GM13976 (cell line): ENCODE measurements at regions not wholly inside any gene's neighbourhood (a gene's known extent, or its start where the extent isn't known, plus 50 kb on each side); places are given as distances from the start of the nearest gene placed in this dataset.

Source experiments
- DNase-seq: peaks from one replicate; pipeline ENCODE4 v3.0.0; 2012; ENCODE audit warnings: low spot score
- in situ Hi-C: fragments of 300-500 bp; cut with MboI; formaldehyde crosslinking; loops from one replicate; pipeline ENCODE4 v1.12.0; 2022; ENCODE audit warnings: low sequenced_read_pairs, mixed read lengths, inconsistent platforms; ENCODE audit not compliant: unreplicated experiment
- TF ChIP-seq, protein P1 (sequence below): IDR thresholded peaks from 2 replicates; pipeline ENCODE4 v1.5.1; 2012; ENCODE audit warnings: borderline replicate concordance, mild to moderate bottlenecking; ENCODE audit not compliant: insufficient read depth; ENCODE audit errors: extremely low read depth, missing control alignments, control extremely low read depth

DNA sequence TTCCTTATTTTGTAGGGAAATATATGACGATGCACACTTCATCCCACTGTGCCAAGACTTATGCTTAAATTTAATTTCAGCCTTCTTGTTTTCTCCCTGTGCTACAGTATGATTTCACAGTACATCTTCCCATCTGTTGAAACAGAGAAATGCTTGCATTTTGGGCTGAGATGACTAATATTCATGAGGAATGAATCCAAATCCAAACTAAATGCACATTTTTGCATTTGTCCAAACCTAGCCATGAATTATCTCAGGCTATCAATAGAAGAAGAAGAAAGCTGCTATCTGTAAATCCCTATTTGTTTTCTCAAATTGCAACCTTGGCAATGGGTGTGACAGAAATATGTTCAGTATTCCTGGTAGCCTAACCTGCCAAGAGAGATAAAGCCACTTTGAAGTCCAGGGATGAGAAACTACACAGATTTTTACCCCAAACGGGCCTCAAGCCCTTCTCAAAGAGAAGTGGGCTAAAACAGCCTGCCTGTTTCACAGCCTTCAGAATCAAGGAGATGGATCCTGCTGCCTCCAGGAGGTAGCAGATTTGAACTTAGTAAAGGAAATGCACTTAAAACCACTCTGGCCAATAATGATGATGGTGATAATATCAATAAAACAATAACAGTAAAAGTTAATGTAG, 306.9 kb upstream of the NT5C1B start:
- DNase-seq, result no peak
- TF ChIP-seq, protein P1, sequence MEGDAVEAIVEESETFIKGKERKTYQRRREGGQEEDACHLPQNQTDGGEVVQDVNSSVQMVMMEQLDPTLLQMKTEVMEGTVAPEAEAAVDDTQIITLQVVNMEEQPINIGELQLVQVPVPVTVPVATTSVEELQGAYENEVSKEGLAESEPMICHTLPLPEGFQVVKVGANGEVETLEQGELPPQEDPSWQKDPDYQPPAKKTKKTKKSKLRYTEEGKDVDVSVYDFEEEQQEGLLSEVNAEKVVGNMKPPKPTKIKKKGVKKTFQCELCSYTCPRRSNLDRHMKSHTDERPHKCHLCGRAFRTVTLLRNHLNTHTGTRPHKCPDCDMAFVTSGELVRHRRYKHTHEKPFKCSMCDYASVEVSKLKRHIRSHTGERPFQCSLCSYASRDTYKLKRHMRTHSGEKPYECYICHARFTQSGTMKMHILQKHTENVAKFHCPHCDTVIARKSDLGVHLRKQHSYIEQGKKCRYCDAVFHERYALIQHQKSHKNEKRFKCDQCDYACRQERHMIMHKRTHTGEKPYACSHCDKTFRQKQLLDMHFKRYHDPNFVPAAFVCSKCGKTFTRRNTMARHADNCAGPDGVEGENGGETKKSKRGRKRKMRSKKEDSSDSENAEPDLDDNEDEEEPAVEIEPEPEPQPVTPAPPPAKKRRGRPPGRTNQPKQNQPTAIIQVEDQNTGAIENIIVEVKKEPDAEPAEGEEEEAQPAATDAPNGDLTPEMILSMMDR, result no peak
- in situ Hi-C loops, result no loop called here

- no peak for DNase-seq
- TF ChIP-seq, protein P1, result no peak
- in situ Hi-C loops, result no loop called here
Observed at GRCh38 chr2:18891600-18892345, 302.4 kb upstream of the NT5C1B start.

DNA sequence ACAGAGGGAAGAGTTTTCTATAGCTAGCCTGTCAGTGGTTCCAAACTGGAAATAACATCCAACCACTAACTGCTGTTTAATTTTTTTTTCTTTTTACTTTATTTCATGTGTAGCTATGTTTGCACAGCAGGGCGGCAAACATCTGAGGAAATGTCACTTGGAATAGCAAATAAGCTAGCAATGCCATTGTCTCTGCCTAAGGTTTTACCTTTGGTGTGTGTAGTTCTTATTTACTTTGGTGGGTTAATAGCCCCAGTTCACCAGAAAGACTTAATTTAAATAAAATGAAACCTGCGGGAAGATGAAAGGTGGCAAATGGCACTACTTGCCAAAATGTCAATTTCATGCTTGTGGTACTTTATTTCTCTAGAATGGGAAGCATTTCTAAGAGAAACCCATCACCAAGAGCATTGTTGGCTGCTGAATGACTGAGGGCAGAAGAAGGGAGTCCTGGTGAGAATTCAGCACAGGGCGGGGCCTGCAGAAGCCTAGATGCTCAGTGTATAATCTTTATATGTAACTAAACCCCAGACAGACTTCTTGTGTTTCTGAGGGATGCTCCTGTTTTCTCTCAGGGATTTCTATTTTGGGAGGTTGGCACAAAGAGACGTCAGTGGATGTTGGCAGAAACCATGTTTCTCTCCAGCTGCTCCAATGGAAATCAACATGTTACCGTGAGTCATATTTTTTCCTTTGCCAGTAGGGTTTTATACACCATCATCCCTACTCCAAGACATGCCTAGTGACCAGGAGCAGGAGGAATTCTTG, 300.4 kb upstream of the NT5C1B start:
- TF ChIP-seq, protein P1, result no peak
- DNase-seq, result no peak
- in situ Hi-C loops, result no loop called here

GRCh38 chr2:18885457-18885856, 296.1 kb upstream of the NT5C1B start:
- TF ChIP-seq, protein P1, result no peak
- in situ Hi-C loops, result no loop called here
- DNase-seq, result no peak

GRCh38 chr2:18883616-18884456, 294.5 kb upstream of the NT5C1B start:
- TF ChIP-seq, protein P1, result peak; percentile 16
- no peak for DNase-seq
- in situ Hi-C loops, result no loop called here

DNA sequence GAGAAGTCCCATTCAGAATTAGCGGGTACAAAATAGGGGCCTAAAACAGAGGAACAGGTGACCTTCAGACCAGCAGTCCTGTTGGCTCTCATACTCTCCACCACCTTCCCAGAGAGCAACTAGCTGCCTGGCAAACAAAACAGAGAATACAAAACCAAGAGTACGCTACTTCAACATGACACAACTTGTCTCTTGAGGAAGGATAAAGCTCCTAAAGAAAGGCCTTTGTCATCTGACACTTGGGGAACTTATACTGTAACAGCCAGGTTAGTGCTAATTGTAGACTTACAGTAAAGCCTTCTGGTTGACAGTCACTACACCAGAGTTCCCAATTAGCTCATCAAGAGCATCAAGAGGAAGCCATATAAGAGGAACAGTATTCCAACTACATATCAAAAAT, 282.1 kb upstream of the NT5C1B start:
- in situ Hi-C loops, result no loop called here
- no peak for DNase-seq
- TF ChIP-seq, protein P1, result no peak
